ENCODE measurements at regions not wholly inside any gene's neighbourhood (a gene's known extent, or its start where the extent isn't known, plus 50 kb on each side); places are given as distances from the start of the nearest gene placed in this dataset.

GRCh38 chr2:216774180-216774579 lies 78.8 kb upstream of the IGFBP5 start:
- no peak for ATAC-seq
- Histone ChIP-seq H3K27ac (no peak overlapping the region), H3K36me3 (no peaks in the 10 kb centered on the region), H3K4me1 (no peaks in the 10 kb centered on the region), H3K27me3 (no peaks in the 10 kb centered on the region), H3K9me3 (no peaks in the 10 kb centered on the region), H3K4me3 (no peak overlapping the region)
- TF ChIP-seq POLR2A (IDR thresholded peaks at IDR 0.05) (no peak), CTCF (IDR thresholded peaks at IDR 0.05) (no peak)
- DNase-seq: no peak
- 69% methylated on average over 6 of the region's 6 CpGs for WGBS (ENCODE audit: insufficient coverage, low coverage, low lambda C conversion rate, missing lambda C conversion rate)
- intact Hi-C loops (cut with DNase I): no loop called here

DNA sequence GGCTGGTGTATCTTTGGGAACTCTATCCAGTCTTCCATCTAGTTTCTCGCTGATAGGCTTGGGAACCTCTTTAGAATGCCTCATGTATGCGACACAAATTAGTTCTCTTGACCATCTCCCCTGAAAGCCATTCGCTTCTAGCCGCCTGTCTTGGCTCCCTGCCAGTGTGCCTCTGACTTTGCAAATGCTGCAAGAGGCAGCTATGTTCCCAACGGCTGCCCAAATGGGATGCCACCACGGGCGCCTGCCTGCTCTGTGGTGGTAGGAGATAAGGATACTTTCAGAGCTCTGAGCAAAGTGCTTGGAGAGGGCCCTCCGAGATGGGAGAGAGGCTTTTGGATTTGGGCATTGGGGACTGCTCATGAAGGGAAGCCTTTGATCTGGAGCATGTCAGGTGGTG lies 77.7 kb upstream of the IGFBP5 start:
- H3K27ac ChIP-seq: no peak overlapping the region
- H3K4me3 ChIP-seq: no peak overlapping the region
- DNase-seq (peak in 1 of 3 donors; percentile 48), ATAC-seq (no peak)
- H3K9me3 ChIP-seq: no peaks in the 10 kb centered on the region
- H3K4me1 ChIP-seq: no peaks in the 10 kb centered on the region
- H3K36me3 ChIP-seq: no peaks in the 10 kb centered on the region
- no peaks in the 10 kb centered on the region for H3K27me3 ChIP-seq
- TF ChIP-seq CTCF (IDR thresholded peaks at IDR 0.05): no peak
- no peak for TF ChIP-seq POLR2A (IDR thresholded peaks at IDR 0.05)
- intact Hi-C loops (cut with DNase I): no loop called here
- 46% methylated on average over 8 of the region's 8 CpGs for WGBS (ENCODE audit: insufficient coverage, low coverage, low lambda C conversion rate, missing lambda C conversion rate)

DNA sequence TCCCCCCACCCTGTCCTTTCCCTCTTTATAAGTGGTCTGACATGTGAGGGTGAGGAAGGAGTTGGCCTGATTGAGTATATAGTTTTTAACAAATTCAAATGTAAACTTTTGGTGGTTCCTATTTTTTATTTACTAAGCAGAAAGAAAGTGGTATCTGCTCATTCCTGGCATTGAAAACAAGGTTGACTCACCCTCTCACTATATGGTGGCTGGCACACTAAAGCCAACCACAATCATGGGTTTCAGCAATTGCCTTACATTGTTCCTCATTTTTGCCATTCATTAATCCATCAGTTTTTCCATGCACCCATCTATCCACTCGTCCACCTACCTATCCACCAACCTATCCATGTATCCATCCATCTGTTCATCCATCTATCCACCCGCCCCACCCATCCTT lies 75.4 kb upstream of the IGFBP5 start:
- no peak for TF ChIP-seq POLR2A (IDR thresholded peaks at IDR 0.05)
- TF ChIP-seq CTCF (IDR thresholded peaks at IDR 0.05): no peak
- 69% methylated on average over 2 of the region's 2 CpGs for WGBS (ENCODE audit: insufficient coverage, low coverage, low lambda C conversion rate, missing lambda C conversion rate)
- no peaks in the 10 kb centered on the region for H3K27me3 ChIP-seq
- H3K27ac ChIP-seq: no peak overlapping the region
- no peaks in the 10 kb centered on the region for H3K9me3 ChIP-seq
- intact Hi-C loops (cut with DNase I): no loop called here
- no peaks in the 10 kb centered on the region for H3K4me1 ChIP-seq
- DNase-seq (no peak), ATAC-seq (no peak)
- H3K36me3 ChIP-seq: no peaks in the 10 kb centered on the region
- H3K4me3 ChIP-seq: no peak overlapping the region

- Histone ChIP-seq H3K27me3 (no peaks in the 10 kb centered on the region), H3K9me3 (no peaks in the 10 kb centered on the region), H3K27ac (no peak overlapping the region), H3K4me1 (no peaks in the 10 kb centered on the region), H3K4me3 (no peak overlapping the region), H3K36me3 (no peaks in the 10 kb centered on the region)
- ATAC-seq (no peak), DNase-seq (no peak)
- TF ChIP-seq POLR2A (IDR thresholded peaks at IDR 0.05) (no peak), CTCF (IDR thresholded peaks at IDR 0.05) (no peak)
- 72% methylated on average over 3 of the region's 3 CpGs for WGBS (ENCODE audit: insufficient coverage, low coverage, low lambda C conversion rate, missing lambda C conversion rate)
- intact Hi-C loops (cut with DNase I): no loop called here
Observed at GRCh38 chr2:216770050-216770449, 74.7 kb upstream of the IGFBP5 start.

- no peak for DNase-seq
- no peak for TF ChIP-seq POLR2A (IDR thresholded peaks at IDR 0.05)
- no peak for TF ChIP-seq CTCF (IDR thresholded peaks at IDR 0.05)
- Histone ChIP-seq H3K9me3 (no peaks in the 10 kb centered on the region), H3K4me1 (no peaks in the 10 kb centered on the region), H3K27ac (no peak overlapping the region), H3K36me3 (no peaks in the 10 kb centered on the region), H3K27me3 (no peaks in the 10 kb centered on the region), H3K4me3 (no peak overlapping the region)
- intact Hi-C loops (cut with DNase I): no loop called here
- no peak for ATAC-seq
Observed at GRCh38 chr2:216769626-216770025, 74.3 kb upstream of the IGFBP5 start.

Data from right lobe of liver (tissue), 6 donors.